GM12865 (cell line): ENCODE measurements at regions not wholly inside any gene's neighbourhood (a gene's known extent, or its start where the extent isn't known, plus 50 kb on each side); places are given as distances from the start of the nearest gene placed in this dataset.
"Not testable (repeated sequence)": the region's sequence is repeated elsewhere in the genome, so short reads cannot be mapped to it uniquely, and the experiment has no call there.

ENCODE experiments used
- DNase-seq: peaks from one replicate; pipeline ENCODE4 v3.0.0; 2010; ENCODE audit warnings: low read depth
- H3K4me3 ChIP-seq: 2 replicates; pipeline ENCODE4 v1.5.1; 2011; ENCODE audit warnings: mild to moderate bottlenecking, low read depth, low read length, control low read depth
- CTCF ChIP-seq: IDR thresholded peaks from 2 replicates; pipeline ENCODE4 v1.5.1; 2011; ENCODE audit warnings: low read length, control low read depth, low read depth, inconsistent platforms; ENCODE audit not compliant: insufficient read depth; ENCODE audit errors: missing control alignments

GRCh38 chr21:10451274-10451673, 70.1 kb upstream of the TPTE start:
- H3K4me3 ChIP-seq, DNase-seq: not testable (repeated sequence)

- DNase-seq, H3K4me3 ChIP-seq: not testable (repeated sequence)
Measured at GRCh38 chr21:10457765-10458164, 63.6 kb upstream of the TPTE start.

- H3K4me3 ChIP-seq, DNase-seq: not testable (repeated sequence)
Measured at GRCh38 chr21:10460957-10461356, 60.4 kb upstream of the TPTE start.

GRCh38 chr21:10461445-10461844, 59.9 kb upstream of the TPTE start:
- H3K4me3 ChIP-seq, DNase-seq: not testable (repeated sequence)

- no peak for DNase-seq
- H3K4me3 ChIP-seq, result no peak overlapping the region
- TF ChIP-seq CTCF, result no peak
Measured at GRCh38 chr21:10463156-10463555, 58.2 kb upstream of the TPTE start.

- H3K4me3 ChIP-seq, result no peak overlapping the region
- no peak for TF ChIP-seq CTCF
- no peak for DNase-seq
Measured at GRCh38 chr21:10464975-10465374, 56.4 kb upstream of the TPTE start.

- DNase-seq, H3K4me3 ChIP-seq: not testable (repeated sequence)
Measured at GRCh38 chr21:10465524-10466110, 55.8 kb upstream of the TPTE start.

- H3K4me3 ChIP-seq, result no peak overlapping the region
- no peak for DNase-seq
- no peak for TF ChIP-seq CTCF
Measured at GRCh38 chr21:10466200-10466599, 55.2 kb upstream of the TPTE start.
